Hematopoietic multipotent progenitor cell treated with erythropoietin and hydrocortisone succinate and interleukin-3 and kit ligand, for 8 days (in vitro differentiated cells): ENCODE measurements at regions not wholly inside any gene's neighbourhood (a gene's known extent, or its start where the extent isn't known, plus 50 kb on each side); places are given as distances from the start of the nearest gene placed in this dataset.

Experiments used
- DNase-seq: peaks from one replicate; pipeline ENCODE4 v3.0.0-alpha.2; 2015

GRCh38 chr3:194738254-194739093 lies 52.8 kb downstream of the FAM43A start:
- DNase-seq: no peak

DNA sequence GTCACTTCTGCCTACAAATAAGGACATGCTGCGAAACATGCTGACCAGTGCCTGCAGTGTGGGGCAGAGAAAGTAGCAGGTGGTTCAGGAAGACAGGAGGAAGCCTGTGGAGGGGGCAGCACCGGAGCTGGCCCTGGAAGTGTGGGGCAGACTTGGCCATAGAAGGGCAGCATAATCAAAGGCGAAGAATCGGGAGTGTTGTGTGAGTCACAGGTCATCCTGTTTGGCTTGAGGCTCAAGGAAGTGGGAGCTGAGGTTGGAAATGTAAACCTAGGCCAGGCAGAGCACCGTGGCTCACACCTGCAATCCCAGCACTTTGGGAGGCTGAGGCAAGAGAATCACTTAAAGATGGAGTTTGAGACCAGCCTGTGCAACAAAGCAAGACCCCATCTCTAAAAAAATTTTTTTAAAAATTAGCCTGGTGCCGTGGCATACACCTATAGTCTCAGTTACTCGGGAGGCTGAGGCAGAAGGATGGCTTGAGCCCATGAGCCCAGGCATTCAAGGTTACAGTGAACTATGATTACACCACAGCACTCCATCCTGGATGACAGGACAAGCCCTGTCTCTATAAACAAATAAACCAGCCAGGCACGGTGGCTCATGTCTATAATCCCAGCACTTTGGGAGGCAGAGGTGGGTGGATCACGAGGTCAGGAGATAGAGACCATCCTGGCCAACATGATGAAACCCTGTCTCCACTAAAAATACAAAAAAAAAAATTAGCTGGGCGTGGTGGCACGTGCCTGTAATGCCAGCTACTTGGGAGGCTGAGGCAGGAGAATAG lies 54.0 kb downstream of the FAM43A start:
- DNase-seq: no peak

GRCh38 chr3:194740859-194741491 lies 55.3 kb downstream of the FAM43A start:
- no peak for DNase-seq

- DNase-seq: no peak
Observed at GRCh38 chr3:194741916-194742315, 56.2 kb downstream of the FAM43A start.

GRCh38 chr3:194744826-194745225 lies 59.1 kb downstream of the FAM43A start:
- no peak for DNase-seq

GRCh38 chr3:194745422-194746184 lies 59.9 kb downstream of the FAM43A start:
- DNase-seq: peak; percentile 42

GRCh38 chr3:194748225-194748624 lies 62.5 kb downstream of the FAM43A start:
- DNase-seq: no peak

- no peak for DNase-seq
Observed at GRCh38 chr3:194749631-194750490, 64.2 kb downstream of the FAM43A start.

DNA sequence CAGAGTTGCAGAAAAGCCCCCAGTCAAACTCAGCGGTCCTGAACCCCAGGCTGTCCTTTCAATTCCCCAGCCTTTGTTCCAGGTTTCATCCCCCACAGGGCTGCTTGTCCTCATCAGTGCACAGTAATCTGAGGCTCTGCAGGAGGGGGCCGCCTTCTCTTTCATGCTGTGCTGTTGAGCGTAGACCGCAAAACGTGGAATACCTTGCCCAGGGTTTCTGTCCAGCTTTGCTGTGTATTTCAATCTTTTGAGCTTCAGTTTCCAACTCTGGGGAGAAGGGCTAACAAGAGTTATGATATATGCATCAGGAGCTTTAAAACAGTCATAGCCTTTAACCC lies 64.8 kb downstream of the FAM43A start:
- no peak for DNase-seq

- DNase-seq: no peak
Observed at GRCh38 chr3:194755671-194756459, 70.2 kb downstream of the FAM43A start.

GRCh38 chr3:194756460-194756779 lies 70.7 kb downstream of the FAM43A start:
- DNase-seq: no peak

GRCh38 chr3:194756791-194757325 lies 71.2 kb downstream of the FAM43A start:
- DNase-seq: no peak

GRCh38 chr3:194757647-194758061 lies 72.0 kb downstream of the FAM43A start:
- no peak for DNase-seq

DNA sequence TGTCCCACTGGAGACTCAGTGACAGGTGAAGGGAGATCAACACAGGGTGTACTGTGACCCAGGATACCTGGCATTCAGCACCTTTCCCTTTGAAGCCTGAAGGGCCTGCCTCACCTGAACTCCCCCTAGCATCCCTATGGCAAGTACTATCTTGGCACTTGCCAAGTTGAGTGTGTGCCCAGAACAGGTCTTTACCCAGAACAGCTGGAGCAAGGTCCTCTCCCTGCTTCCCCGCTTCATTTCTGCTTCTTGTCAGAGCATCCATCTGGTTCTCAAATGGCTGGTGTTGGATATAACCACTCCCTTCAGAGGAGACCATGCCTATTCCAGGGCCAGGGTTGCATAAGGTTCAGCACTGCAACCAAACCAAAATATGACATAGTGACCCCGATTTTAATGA lies 73.0 kb downstream of the FAM43A start:
- no peak for DNase-seq

GRCh38 chr3:194760494-194761137 lies 74.9 kb downstream of the FAM43A start:
- DNase-seq: no peak

- no peak for DNase-seq
Observed at GRCh38 chr3:194761384-194761783, 75.7 kb downstream of the FAM43A start.

DNA sequence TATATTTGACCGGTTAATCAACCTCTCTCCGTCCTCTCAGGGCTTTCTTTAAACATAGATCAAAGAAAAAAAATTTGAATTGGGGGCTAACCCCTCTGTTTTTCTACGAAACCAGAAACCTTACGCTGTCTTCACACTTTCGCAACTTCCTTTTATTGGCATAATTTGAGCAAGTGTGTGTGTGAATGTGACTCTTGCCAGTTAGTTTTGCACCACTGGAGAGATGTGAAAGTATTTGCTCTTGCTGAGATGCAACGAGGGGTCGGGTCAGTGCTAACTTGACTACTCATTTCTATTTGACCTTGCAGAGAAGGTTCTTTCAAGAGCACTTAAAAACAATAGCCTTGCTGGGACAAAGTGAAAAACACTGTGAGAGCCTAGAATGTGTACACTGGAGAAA lies 81.2 kb downstream of the FAM43A start:
- DNase-seq: no peak

GRCh38 chr3:194767446-194768207 lies 81.9 kb downstream of the FAM43A start:
- DNase-seq: no peak

GRCh38 chr3:194768586-194768985 lies 82.9 kb downstream of the FAM43A start:
- no peak for DNase-seq
